Glutamatergic neuron (in vitro differentiated cells): ENCODE measurements at regions not wholly inside any gene's neighbourhood (a gene's known extent, or its start where the extent isn't known, plus 50 kb on each side); places are given as distances from the start of the nearest gene placed in this dataset.

ENCODE experiments used
- DNase-seq: peaks from one replicate; pipeline ENCODE4 v3.0.0; 2022
- H3K27ac Mint-ChIP-seq: one replicate; pipeline ENCODE4 v1.8.0; 2020; ENCODE audit warnings: mild to moderate bottlenecking, mixed read lengths, inconsistent platforms; ENCODE audit not compliant: unreplicated experiment
- H3K27me3 Mint-ChIP-seq: one replicate; pipeline ENCODE4 v1.8.0; 2020; ENCODE audit warnings: mild to moderate bottlenecking, moderate library complexity, mixed read lengths, inconsistent platforms; ENCODE audit not compliant: unreplicated experiment
- H3K36me3 Mint-ChIP-seq: one replicate; pipeline ENCODE4 v1.8.0; 2020; ENCODE audit warnings: mild to moderate bottlenecking, mixed read lengths, inconsistent platforms; ENCODE audit not compliant: unreplicated experiment
- H3K4me1 Mint-ChIP-seq: one replicate; pipeline ENCODE4 v1.8.0; 2020; ENCODE audit warnings: mild to moderate bottlenecking, low read depth, mixed read lengths, inconsistent platforms; ENCODE audit not compliant: unreplicated experiment
- H3K4me3 Mint-ChIP-seq: one replicate; pipeline ENCODE4 v1.8.0; 2020; ENCODE audit warnings: mild to moderate bottlenecking, mixed read lengths, inconsistent platforms; ENCODE audit not compliant: unreplicated experiment
- H3K9me3 Mint-ChIP-seq: one replicate; pipeline ENCODE4 v1.8.0; 2020; ENCODE audit warnings: mild to moderate bottlenecking, moderate library complexity, mixed read lengths, inconsistent platforms; ENCODE audit not compliant: unreplicated experiment
- TF ChIP-seq, protein P1 (sequence below): fragments of 200-600 bp; sonication (generic); IDR thresholded peaks from one replicate; pipeline ENCODE4 v1.5.0; 2021; ENCODE audit not compliant: partially characterized antibody, unreplicated experiment

GRCh38 chr20:51301026-51301425 is 241.5 kb downstream of the NFATC2 start:
- H3K27me3 Mint-ChIP-seq: no peaks in the 10 kb centered on the region
- no peak overlapping the region for H3K4me3 Mint-ChIP-seq
- H3K9me3 Mint-ChIP-seq: peaks cover 4% of the 10 kb centered on the region
- no peak for DNase-seq
- peaks cover 14% of the 10 kb centered on the region for H3K36me3 Mint-ChIP-seq
- H3K27ac Mint-ChIP-seq: no peak overlapping the region
- TF ChIP-seq, protein P1, sequence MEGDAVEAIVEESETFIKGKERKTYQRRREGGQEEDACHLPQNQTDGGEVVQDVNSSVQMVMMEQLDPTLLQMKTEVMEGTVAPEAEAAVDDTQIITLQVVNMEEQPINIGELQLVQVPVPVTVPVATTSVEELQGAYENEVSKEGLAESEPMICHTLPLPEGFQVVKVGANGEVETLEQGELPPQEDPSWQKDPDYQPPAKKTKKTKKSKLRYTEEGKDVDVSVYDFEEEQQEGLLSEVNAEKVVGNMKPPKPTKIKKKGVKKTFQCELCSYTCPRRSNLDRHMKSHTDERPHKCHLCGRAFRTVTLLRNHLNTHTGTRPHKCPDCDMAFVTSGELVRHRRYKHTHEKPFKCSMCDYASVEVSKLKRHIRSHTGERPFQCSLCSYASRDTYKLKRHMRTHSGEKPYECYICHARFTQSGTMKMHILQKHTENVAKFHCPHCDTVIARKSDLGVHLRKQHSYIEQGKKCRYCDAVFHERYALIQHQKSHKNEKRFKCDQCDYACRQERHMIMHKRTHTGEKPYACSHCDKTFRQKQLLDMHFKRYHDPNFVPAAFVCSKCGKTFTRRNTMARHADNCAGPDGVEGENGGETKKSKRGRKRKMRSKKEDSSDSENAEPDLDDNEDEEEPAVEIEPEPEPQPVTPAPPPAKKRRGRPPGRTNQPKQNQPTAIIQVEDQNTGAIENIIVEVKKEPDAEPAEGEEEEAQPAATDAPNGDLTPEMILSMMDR: no peak
- no peaks in the 10 kb centered on the region for H3K4me1 Mint-ChIP-seq

DNA sequence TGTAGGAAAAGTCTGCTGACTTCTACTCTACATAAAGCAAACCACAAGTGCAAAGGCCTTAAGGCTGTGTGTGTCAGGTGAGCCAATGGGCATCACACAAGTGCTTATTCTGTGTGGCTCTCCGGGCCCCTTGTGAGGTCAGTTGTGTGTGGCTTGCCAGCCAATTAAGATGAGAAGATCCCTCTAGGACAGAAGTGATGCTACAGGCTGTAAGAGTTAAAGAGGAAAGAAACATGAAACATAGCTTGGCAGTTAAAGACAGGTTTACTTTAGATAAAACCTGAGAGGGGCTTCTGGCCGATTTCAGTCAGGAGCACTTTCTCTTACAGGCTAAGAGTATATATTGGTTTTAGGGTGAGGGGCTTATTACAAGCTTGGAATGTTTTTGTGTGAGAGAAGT is 242.4 kb downstream of the NFATC2 start:
- Mint-ChIP-seq H3K27me3 (no peaks in the 10 kb centered on the region), H3K9me3 (peaks cover 4% of the 10 kb centered on the region), H3K36me3 (peaks cover 14% of the 10 kb centered on the region), H3K27ac (no peak overlapping the region), H3K4me1 (no peaks in the 10 kb centered on the region), H3K4me3 (no peak overlapping the region)
- DNase-seq: no peak
- TF ChIP-seq, protein P1: no peak

- no peak for DNase-seq
- Mint-ChIP-seq H3K27ac (no peak overlapping the region), H3K36me3 (peaks cover 13% of the 10 kb centered on the region), H3K9me3 (peaks cover 4% of the 10 kb centered on the region), H3K4me1 (no peaks in the 10 kb centered on the region), H3K4me3 (no peak overlapping the region), H3K27me3 (no peaks in the 10 kb centered on the region)
- TF ChIP-seq, protein P1: no peak
Observed at GRCh38 chr20:51299413-51299812, 243.1 kb downstream of the NFATC2 start.

- TF ChIP-seq, protein P1: no peak
- H3K4me1 Mint-ChIP-seq: no peaks in the 10 kb centered on the region
- H3K36me3 Mint-ChIP-seq: peaks cover 8% of the 10 kb centered on the region
- H3K9me3 Mint-ChIP-seq: peaks cover 4% of the 10 kb centered on the region
- H3K27me3 Mint-ChIP-seq: no peaks in the 10 kb centered on the region
- H3K27ac Mint-ChIP-seq: no peak overlapping the region
- DNase-seq: no peak
- no peak overlapping the region for H3K4me3 Mint-ChIP-seq
Observed at GRCh38 chr20:51298141-51298749, 244.3 kb downstream of the NFATC2 start.

DNA sequence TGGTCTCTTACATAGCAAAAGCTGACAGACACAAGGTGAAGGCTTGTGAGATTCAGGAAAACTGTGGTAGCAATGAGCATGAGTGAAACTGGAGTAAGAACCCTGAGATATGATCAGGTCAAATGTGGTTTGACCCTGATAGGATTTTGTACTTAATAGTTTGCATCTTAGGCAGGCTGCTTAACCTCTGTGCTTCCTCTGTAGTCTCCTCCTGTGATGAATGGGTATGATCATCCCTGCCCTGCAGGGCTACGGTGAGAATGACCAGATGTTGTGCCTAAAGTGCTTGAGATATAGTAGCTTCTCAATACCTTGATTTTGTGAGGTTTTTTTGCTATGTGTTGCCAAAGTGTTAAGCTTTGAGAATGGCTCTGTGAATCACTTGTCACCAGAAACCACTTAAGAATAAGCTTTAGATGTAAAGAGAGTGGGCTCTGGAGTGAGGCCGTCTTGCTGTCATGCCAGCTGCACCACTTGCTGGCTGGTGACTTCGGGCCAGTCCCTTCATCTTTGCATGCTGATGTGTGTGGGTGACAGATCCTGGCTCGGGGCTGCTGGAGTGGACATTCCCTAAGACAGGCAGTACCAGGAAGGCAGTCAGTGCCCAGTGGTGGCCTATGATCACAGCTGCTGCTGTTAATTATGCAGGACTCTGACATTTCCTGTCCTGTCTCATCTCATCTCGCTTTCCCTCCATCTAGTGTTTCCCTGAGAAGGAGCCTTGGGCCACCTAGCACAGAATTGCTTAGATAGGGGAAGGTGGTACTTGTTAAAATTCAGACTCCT is 254.7 kb downstream of the NFATC2 start:
- DNase-seq: no peak
- H3K4me3 Mint-ChIP-seq: no peak overlapping the region
- no peak overlapping the region for H3K27ac Mint-ChIP-seq
- TF ChIP-seq, protein P1: no peak
- H3K9me3 Mint-ChIP-seq: no peaks in the 10 kb centered on the region
- no peaks in the 10 kb centered on the region for H3K4me1 Mint-ChIP-seq
- H3K27me3 Mint-ChIP-seq: no peaks in the 10 kb centered on the region
- no peaks in the 10 kb centered on the region for H3K36me3 Mint-ChIP-seq
